Upper lobe of left lung (tissue), 4 donors: ENCODE measurements at regions not wholly inside any gene's neighbourhood (a gene's known extent, or its start where the extent isn't known, plus 50 kb on each side); places are given as distances from the start of the nearest gene placed in this dataset.
"Not testable (repeated sequence)": the region's sequence is repeated elsewhere in the genome, so short reads cannot be mapped to it uniquely, and the experiment has no call there.

Experiments used
- POLR2A ChIP-seq, 4 donors: fragments of 450-650 bp; IDR thresholded peaks; one replicate each; pipeline ENCODE4 v1.5.1; 2016 to 2017; ENCODE audit warnings: antibody characterized with exemption in 4 of 4, mild to moderate bottlenecking in 2 of 4
- POLR2AphosphoS5 ChIP-seq, 2 donors: sonication (generic); formaldehyde crosslinking; IDR thresholded peaks; one replicate each; pipeline ENCODE4 v1.5.1; 2017; ENCODE audit warnings: antibody characterized with exemption in 2 of 2
- TF ChIP-seq, protein P1 (sequence below), 6 experiments: fragments of 450-650 bp in 4 of 6; fragments of 200-600 bp in 2 of 6; sonication (generic) in 2 of 6; IDR thresholded peaks; one replicate each; pipeline ENCODE4 v1.5.1; 2016 to 2019; ENCODE audit warnings: antibody characterized with exemption in 6 of 6

DNA sequence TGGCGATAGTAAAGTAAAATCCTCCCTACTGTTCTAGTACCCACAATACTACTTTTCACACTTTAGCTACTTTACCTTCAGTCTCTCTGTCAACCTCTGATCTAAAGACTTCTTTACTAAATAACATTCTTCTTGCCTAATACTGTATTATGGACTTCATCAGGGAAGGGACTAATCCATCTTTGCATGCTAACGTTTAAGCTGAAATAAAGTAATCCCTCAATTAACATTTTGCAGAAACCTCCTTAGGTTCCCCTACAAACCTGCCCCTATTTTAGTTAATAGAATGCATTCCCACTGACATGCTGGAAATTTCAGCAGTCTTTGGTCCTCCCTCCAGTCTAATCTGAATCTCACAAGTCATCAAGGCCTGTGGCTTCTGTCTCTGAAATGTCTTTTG is 99.1 kb upstream of the NBPF8 start:
- TF ChIP-seq, protein P1, sequence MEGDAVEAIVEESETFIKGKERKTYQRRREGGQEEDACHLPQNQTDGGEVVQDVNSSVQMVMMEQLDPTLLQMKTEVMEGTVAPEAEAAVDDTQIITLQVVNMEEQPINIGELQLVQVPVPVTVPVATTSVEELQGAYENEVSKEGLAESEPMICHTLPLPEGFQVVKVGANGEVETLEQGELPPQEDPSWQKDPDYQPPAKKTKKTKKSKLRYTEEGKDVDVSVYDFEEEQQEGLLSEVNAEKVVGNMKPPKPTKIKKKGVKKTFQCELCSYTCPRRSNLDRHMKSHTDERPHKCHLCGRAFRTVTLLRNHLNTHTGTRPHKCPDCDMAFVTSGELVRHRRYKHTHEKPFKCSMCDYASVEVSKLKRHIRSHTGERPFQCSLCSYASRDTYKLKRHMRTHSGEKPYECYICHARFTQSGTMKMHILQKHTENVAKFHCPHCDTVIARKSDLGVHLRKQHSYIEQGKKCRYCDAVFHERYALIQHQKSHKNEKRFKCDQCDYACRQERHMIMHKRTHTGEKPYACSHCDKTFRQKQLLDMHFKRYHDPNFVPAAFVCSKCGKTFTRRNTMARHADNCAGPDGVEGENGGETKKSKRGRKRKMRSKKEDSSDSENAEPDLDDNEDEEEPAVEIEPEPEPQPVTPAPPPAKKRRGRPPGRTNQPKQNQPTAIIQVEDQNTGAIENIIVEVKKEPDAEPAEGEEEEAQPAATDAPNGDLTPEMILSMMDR (IDR thresholded peaks at IDR 0.05): not testable (repeated sequence)
- TF ChIP-seq POLR2A, POLR2AphosphoS5 (IDR thresholded peaks at IDR 0.05): not testable (repeated sequence)
